B cell (primary cell): ENCODE measurements at regions not wholly inside any gene's neighbourhood (a gene's known extent, or its start where the extent isn't known, plus 50 kb on each side); places are given as distances from the start of the nearest gene placed in this dataset.

Experiments
- ATAC-seq: fragments of 200-7000 bp; cut with Tn5 transposase; one replicate; pipeline ENCODE4 v1.10.0; 2021; ENCODE audit warnings: low read depth, mild to moderate bottlenecking, moderate number of reproducible peaks, moderate library complexity
- CTCF ChIA-PET: fragments of 350-600 bp; sonication (Branson Sonifier 250); formaldehyde crosslinking; loops from one replicate; lab custom pipeline; 2021; ENCODE audit warnings: antibody characterized with exemption, inconsistent platforms; lab: Charles Lee
- POLR2A ChIA-PET: fragments of 350-600 bp; sonication (Branson Sonifier 250); formaldehyde crosslinking; loops from one replicate; lab custom pipeline; 2021; ENCODE audit warnings: antibody characterized with exemption; lab: Charles Lee
- DNase-seq: peaks from one replicate; pipeline ENCODE4 v3.0.0; 2013
- H2AFZ ChIP-seq: 2 replicates; pipeline ENCODE4 v1.6.1; 2012; ENCODE audit warnings: mild to moderate bottlenecking, low read depth, low read length; ENCODE audit not compliant: insufficient read depth, poor library complexity, severe bottlenecking
- H3K27ac ChIP-seq, 2 donors: 1 replicate in 1 of 2; 2 replicates in 1 of 2; pipeline ENCODE4 v1.5.1; 2012 to 2013; ENCODE audit warnings: low read length in 2 of 2, mild to moderate bottlenecking in 2 of 2, moderate library complexity in 1 of 2
- H3K27me3 ChIP-seq, 4 experiments: fragments of 200-600 bp in 1 of 4; sonication (generic) in 1 of 4; replicated peaks in 1 of 4; 1 replicate in 2 of 4; 2 replicates in 2 of 4; pipeline versions ENCODE4 v1.6.1 to v1.7.0; 2013 to 2016; ENCODE audit warnings: low read length in 3 of 4, mild to moderate bottlenecking in 2 of 4, mixed read lengths in 1 of 4, moderate library complexity in 1 of 4; ENCODE audit not compliant: insufficient read depth in 4 of 4, control insufficient read depth in 3 of 4; ENCODE audit errors: control extremely low read depth in 1 of 4
- H3K36me3 ChIP-seq, 2 experiments: replicated peaks in 1 of 2; 1 replicate in 1 of 2; 2 replicates in 1 of 2; pipeline versions ENCODE4 v1.6.1 to v1.7.1; 2013; ENCODE audit warnings: low read length in 1 of 2; ENCODE audit not compliant: insufficient read depth in 2 of 2, control insufficient read depth in 1 of 2; ENCODE audit errors: control extremely low read depth in 1 of 2, extremely low read depth in 1 of 2
- H3K4me1 ChIP-seq, 2 donors: fragments of 200-600 bp in 1 of 2; sonication (generic) in 1 of 2; 1 replicate in 1 of 2; 2 replicates in 1 of 2; pipeline versions ENCODE4 v1.5.1 to v1.6.1; 2013 to 2017; ENCODE audit warnings: low read length in 2 of 2; ENCODE audit not compliant: control insufficient read depth in 2 of 2, insufficient read depth in 2 of 2
- H3K4me2 ChIP-seq: replicated peaks from 2 replicates; pipeline ENCODE3; 2012; ENCODE audit warnings: mild to moderate bottlenecking, low read depth, low read length; ENCODE audit not compliant: poor library complexity, severe bottlenecking
- H3K4me3 ChIP-seq, 5 experiments: fragments of 200-600 bp in 1 of 5; sonication (generic) in 1 of 5; 1 replicate in 3 of 5; 2 replicates in 2 of 5; pipeline versions ENCODE4 v1.5.1 to v1.7.0; 2011 to 2016; ENCODE audit warnings: low read length in 4 of 5, mild to moderate bottlenecking in 4 of 5, low read depth in 2 of 5, control low read depth in 1 of 5, moderate library complexity in 1 of 5; ENCODE audit not compliant: insufficient read depth in 1 of 5; ENCODE audit errors: control extremely low read depth in 1 of 5, extremely low read depth in 1 of 5
- H3K79me2 ChIP-seq: fragments of 200-600 bp; sonication (generic); one replicate; pipeline ENCODE4 v1.6.0; 2016; ENCODE audit warnings: low read length; ENCODE audit not compliant: control insufficient read depth, insufficient read depth
- H3K9ac ChIP-seq: fragments of 200-600 bp; sonication (generic); 2 replicates; pipeline ENCODE4 v1.6.1; 2017; ENCODE audit warnings: mild to moderate bottlenecking, low read length, moderate library complexity
- H3K9me3 ChIP-seq, 3 donors: one replicate each; pipeline versions ENCODE4 v1.6.1 to v1.7.1; 2013; ENCODE audit warnings: low read length in 2 of 3; ENCODE audit not compliant: control insufficient read depth in 2 of 3, insufficient read depth in 1 of 3; ENCODE audit errors: control extremely low read depth in 1 of 3
- H4K20me1 ChIP-seq: 2 replicates; pipeline ENCODE4 v1.6.0; 2012; ENCODE audit warnings: mild to moderate bottlenecking, low read length; ENCODE audit not compliant: insufficient read depth, control insufficient read depth, poor library complexity, severe bottlenecking
- H3K27ac Mint-ChIP-seq: one replicate; pipeline ENCODE4 v1.8.0; 2021; ENCODE audit warnings: mixed read lengths
- H3K27me3 Mint-ChIP-seq: one replicate; pipeline ENCODE4 v1.8.0; 2021; ENCODE audit warnings: mixed read lengths
- H3K4me1 Mint-ChIP-seq: one replicate; pipeline ENCODE4 v1.8.0; 2021; ENCODE audit warnings: mixed read lengths
- H3K4me3 Mint-ChIP-seq: one replicate; pipeline ENCODE4 v1.8.0; 2021; ENCODE audit warnings: mixed read lengths
- H3K9me3 Mint-ChIP-seq: one replicate; pipeline ENCODE4 v1.8.0; 2022; ENCODE audit warnings: mixed read lengths; ENCODE audit not compliant: insufficient read depth
- EZH2 ChIP-seq: IDR thresholded peaks from 2 replicates; pipeline ENCODE4 v1.6.1; 2012; ENCODE audit warnings: borderline replicate concordance, low read depth, mild to moderate bottlenecking, moderate library complexity, low read length; ENCODE audit not compliant: insufficient read depth, poor library complexity, severe bottlenecking
- WGBS: methylation state at CpG from one replicate; pipeline ENCODE4 v1.1.5; 2013; ENCODE audit warnings: missing lambda C conversion rate; ENCODE audit not compliant: insufficient coverage; 5-methylcytosine and 5-hydroxymethylcytosine counted together
- intact Hi-C: fragments of 100-400 bp; cut with micrococcal nuclease; formaldehyde crosslinking; loops from one replicate; pipeline ENCODE4 v1.10.0; 2022
- TF ChIP-seq, protein P1 (sequence below): fragments of 200-600 bp; IDR thresholded peaks from one replicate; pipeline ENCODE4 v1.8.0; 2022; ENCODE audit warnings: antibody characterized with exemption, mild to moderate bottlenecking

DNA sequence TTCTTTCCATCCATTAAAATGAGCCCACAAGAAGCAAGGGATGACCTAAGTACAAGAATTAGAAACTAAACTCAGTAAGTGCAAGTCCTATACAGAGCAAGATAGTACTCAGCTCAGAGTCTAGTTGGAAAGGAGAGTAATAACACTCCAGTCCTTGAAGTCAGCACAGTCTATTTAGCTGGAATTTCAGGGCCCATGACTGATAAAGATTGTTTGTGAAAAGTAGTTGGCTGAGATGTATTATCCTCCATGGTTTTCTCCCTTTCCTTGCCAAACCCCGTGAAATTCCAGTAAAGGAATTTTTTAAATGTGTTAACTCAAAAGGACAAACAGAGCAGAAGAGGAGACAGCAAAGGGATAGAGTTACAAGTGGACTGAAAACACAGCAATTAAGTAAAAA, 127.2 kb upstream of the STT3B start:
- ATAC-seq (no peak), DNase-seq (no peak)
- H3K9me3 ChIP-seq = no peaks in the 10 kb centered on the region
- H3K4me1 ChIP-seq = no peaks in the 10 kb centered on the region
- intact Hi-C loops = no loop called here
- no peak overlapping the region for H2AFZ ChIP-seq
- no peaks in the 10 kb centered on the region for H3K36me3 ChIP-seq
- H3K79me2 ChIP-seq = no peaks in the 10 kb centered on the region
- H3K4me2 ChIP-seq = no peak overlapping the region
- Mint-ChIP-seq H3K9me3 (peaks cover 5% of the 10 kb centered on the region), H3K4me3 (no peak overlapping the region), H3K27me3 (peaks cover 28% of the 10 kb centered on the region), H3K27ac (no peak overlapping the region), H3K4me1 (peaks cover 3% of the 10 kb centered on the region)
- H3K4me3 ChIP-seq = no peak overlapping the region
- no peak overlapping the region for H3K9ac ChIP-seq
- POLR2A ChIA-PET = no interaction called here
- no peaks in the 10 kb centered on the region for H4K20me1 ChIP-seq
- TF ChIP-seq EZH2 = no peak
- TF ChIP-seq, protein P1, sequence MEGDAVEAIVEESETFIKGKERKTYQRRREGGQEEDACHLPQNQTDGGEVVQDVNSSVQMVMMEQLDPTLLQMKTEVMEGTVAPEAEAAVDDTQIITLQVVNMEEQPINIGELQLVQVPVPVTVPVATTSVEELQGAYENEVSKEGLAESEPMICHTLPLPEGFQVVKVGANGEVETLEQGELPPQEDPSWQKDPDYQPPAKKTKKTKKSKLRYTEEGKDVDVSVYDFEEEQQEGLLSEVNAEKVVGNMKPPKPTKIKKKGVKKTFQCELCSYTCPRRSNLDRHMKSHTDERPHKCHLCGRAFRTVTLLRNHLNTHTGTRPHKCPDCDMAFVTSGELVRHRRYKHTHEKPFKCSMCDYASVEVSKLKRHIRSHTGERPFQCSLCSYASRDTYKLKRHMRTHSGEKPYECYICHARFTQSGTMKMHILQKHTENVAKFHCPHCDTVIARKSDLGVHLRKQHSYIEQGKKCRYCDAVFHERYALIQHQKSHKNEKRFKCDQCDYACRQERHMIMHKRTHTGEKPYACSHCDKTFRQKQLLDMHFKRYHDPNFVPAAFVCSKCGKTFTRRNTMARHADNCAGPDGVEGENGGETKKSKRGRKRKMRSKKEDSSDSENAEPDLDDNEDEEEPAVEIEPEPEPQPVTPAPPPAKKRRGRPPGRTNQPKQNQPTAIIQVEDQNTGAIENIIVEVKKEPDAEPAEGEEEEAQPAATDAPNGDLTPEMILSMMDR = no peak
- no peak overlapping the region for H3K27ac ChIP-seq
- CTCF ChIA-PET = interaction anchor here (0.9 kb wide), 1 partner anchor 739 kb away, joined by 3 read pairs; no protein-coding TSS in a partner anchor
- no peaks in the 10 kb centered on the region for H3K27me3 ChIP-seq
- no CpG with 5 or more reads among the region's 1 CpG for WGBS

DNA sequence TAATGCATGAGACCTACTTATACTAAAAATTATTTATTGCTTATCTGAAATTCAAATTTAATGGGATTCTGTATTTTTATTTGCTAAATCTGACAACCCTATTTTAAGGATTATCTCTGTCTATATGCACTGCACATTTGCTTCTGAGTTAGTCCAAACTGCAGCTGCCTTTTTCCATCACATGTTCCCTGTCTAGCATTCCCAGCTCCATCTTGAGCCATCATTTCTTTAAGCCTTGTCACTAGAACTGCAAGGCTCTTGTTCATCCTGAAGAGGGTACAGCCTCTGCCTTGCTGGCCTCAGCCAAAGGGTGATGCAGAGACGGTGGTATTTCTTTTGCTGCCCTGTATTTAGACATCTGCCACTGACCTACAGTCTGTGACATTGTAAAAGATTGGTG, 125.8 kb upstream of the STT3B start:
- intact Hi-C loops = no loop called here
- Histone ChIP-seq H3K27me3 (no peaks in the 10 kb centered on the region), H3K36me3 (no peaks in the 10 kb centered on the region), H3K4me2 (no peak overlapping the region), H3K79me2 (no peaks in the 10 kb centered on the region), H3K9ac (no peak overlapping the region), H3K4me3 (no peak overlapping the region), H3K9me3 (no peaks in the 10 kb centered on the region), H2AFZ (no peak overlapping the region), H3K4me1 (no peaks in the 10 kb centered on the region), H4K20me1 (no peaks in the 10 kb centered on the region), H3K27ac (no peak overlapping the region)
- H3K9me3 Mint-ChIP-seq = peaks cover 3% of the 10 kb centered on the region
- no peak for DNase-seq
- peaks cover 3% of the 10 kb centered on the region for H3K4me1 Mint-ChIP-seq
- H3K27me3 Mint-ChIP-seq = peaks cover 23% of the 10 kb centered on the region
- no peak for ATAC-seq
- 100% methylated on average over 1 of the region's 1 CpG for WGBS
- CTCF ChIA-PET = no interaction called here
- H3K4me3 Mint-ChIP-seq = no peak overlapping the region
- H3K27ac Mint-ChIP-seq = no peak overlapping the region
- TF ChIP-seq, protein P1 = no peak
- TF ChIP-seq EZH2 = no peak
- POLR2A ChIA-PET = no interaction called here
